Muscle layer of duodenum (tissue), 2 donors: ENCODE measurements at regions not wholly inside any gene's neighbourhood (a gene's known extent, or its start where the extent isn't known, plus 50 kb on each side); places are given as distances from the start of the nearest gene placed in this dataset.

Experiments
- H3K27ac ChIP-seq: one replicate; pipeline ENCODE4 v1.7.0; 2013; ENCODE audit warnings: mild to moderate bottlenecking, low read length
- H3K27me3 ChIP-seq: one replicate; pipeline ENCODE4 v1.7.0; 2013; ENCODE audit warnings: low read depth, mild to moderate bottlenecking, control low read depth, low read length
- H3K36me3 ChIP-seq, 2 donors: one replicate each; pipeline ENCODE4 v1.7.0; 2013; ENCODE audit warnings: low read length in 2 of 2, control low read depth in 1 of 2, mild to moderate bottlenecking in 1 of 2; ENCODE audit not compliant: insufficient read depth in 2 of 2, control insufficient read depth in 1 of 2
- H3K4me1 ChIP-seq, 2 donors: one replicate each; pipeline ENCODE4 v1.7.0; 2013; ENCODE audit warnings: low read length in 2 of 2, mild to moderate bottlenecking in 2 of 2, control low read depth in 1 of 2, moderate library complexity in 1 of 2; ENCODE audit not compliant: insufficient read depth in 2 of 2, control insufficient read depth in 1 of 2
- H3K4me3 ChIP-seq, 2 donors: one replicate each; pipeline ENCODE4 v1.7.0; 2013; ENCODE audit warnings: low read length in 2 of 2, low read depth in 1 of 2, mild to moderate bottlenecking in 1 of 2
- H3K9me3 ChIP-seq, 2 donors: one replicate each; pipeline ENCODE4 v1.7.0; 2013; ENCODE audit warnings: low read length in 2 of 2, control low read depth in 1 of 2, mild to moderate bottlenecking in 1 of 2; ENCODE audit not compliant: control insufficient read depth in 1 of 2
- donor health status: healthy.

GRCh38 chr4:143273160-143273917, 63.3 kb upstream of the GAB1 start:
- Histone ChIP-seq H3K9me3 (no peaks in the 10 kb centered on the region), H3K36me3 (no peaks in the 10 kb centered on the region), H3K4me1 (no peaks in the 10 kb centered on the region), H3K27me3 (no peaks in the 10 kb centered on the region), H3K4me3 (no peak overlapping the region), H3K27ac (no peak overlapping the region)

GRCh38 chr4:143280861-143281260, 55.8 kb upstream of the GAB1 start:
- H3K9me3 ChIP-seq: no peaks in the 10 kb centered on the region
- H3K4me3 ChIP-seq: no peak overlapping the region
- H3K27ac ChIP-seq: no peak overlapping the region
- H3K27me3 ChIP-seq: no peaks in the 10 kb centered on the region
- no peaks in the 10 kb centered on the region for H3K36me3 ChIP-seq
- peaks cover 0 to 14% of the 10 kb centered on the region in 2 donors for H3K4me1 ChIP-seq

DNA sequence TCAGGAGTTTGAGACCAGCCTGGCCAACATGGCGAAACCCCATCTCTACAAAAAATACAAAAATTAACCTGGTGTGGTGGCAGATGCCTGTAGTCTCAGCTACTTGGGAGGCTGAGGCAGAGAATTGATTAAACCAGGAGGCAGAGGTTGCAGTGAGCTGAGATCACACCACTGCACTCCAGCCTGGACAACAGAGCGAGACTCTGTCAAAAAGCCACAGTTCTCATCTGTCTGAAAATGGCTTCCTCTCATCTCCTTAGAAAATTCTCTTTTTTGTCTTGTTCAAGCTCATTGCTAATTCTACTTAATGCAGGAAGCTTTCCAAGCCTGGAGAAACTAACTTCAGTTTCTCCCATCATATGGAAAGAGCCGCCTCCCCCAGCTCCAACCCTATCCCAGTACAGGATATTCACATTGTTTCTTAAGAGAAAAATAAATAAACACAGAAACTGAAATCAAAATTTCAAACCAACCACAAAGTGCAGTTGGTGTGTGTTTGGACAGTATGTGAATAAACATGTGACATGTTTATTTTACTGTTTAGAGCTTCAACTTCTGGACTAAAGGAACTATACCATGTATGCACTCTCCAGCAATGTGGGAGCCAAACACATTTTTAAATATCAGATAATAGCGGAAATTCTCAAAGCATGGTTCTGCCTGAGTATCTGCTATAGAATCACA, 55.0 kb upstream of the GAB1 start:
- H3K27ac ChIP-seq: no peak overlapping the region

DNA sequence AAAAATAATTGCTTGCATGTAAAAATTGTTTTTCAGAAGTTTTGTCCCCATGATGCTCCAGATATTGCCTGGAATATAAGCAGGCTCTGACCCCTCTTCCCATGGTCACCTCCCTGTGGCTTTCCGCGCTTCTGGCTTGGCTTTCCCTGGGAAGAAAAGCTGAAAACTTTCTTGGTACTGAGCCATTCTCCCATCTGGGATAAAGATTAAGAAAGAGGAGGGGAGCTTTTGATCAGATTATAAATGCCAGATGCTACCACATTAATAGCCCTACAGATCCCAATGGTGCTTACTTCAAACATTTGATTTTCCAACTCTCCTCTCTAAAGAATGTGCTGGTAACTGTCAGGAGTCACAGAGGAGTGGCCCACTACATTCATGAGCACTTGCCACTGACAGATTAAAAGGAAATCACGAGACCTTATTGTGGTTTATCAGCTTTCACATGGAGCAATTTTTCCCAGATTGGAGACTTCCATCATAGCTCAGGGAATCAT, 54.4 kb upstream of the GAB1 start:
- Histone ChIP-seq H3K9me3 (no peaks in the 10 kb centered on the region), H3K36me3 (no peaks in the 10 kb centered on the region), H3K4me1 (peaks cover 0 to 22% of the 10 kb centered on the region in 2 donors), H3K27ac (no peak overlapping the region), H3K4me3 (no peak overlapping the region), H3K27me3 (no peaks in the 10 kb centered on the region)

More for the DNA sequence above, 55.0 kb upstream of the GAB1 start:
- Histone ChIP-seq H3K4me3 (no peak overlapping the region), H3K9me3 (no peaks in the 10 kb centered on the region), H3K4me1 (peaks cover 0 to 19% of the 10 kb centered on the region in 2 donors), H3K27me3 (no peaks in the 10 kb centered on the region), H3K36me3 (no peaks in the 10 kb centered on the region)

- H3K9me3 ChIP-seq: no peaks in the 10 kb centered on the region
- H3K27me3 ChIP-seq: no peaks in the 10 kb centered on the region
- H3K27ac ChIP-seq: peak overlapping the region; percentile 81
- H3K4me1 ChIP-seq: peaks cover 0 to 28% of the 10 kb centered on the region in 2 donors
- H3K36me3 ChIP-seq: no peaks in the 10 kb centered on the region
- H3K4me3 ChIP-seq: peak overlapping the region in 1 of 2 donors; percentile 0
Measured at GRCh38 chr4:143285696-143286437, 50.8 kb upstream of the GAB1 start.

GRCh38 chr4:143286701-143287571, 49.7 kb upstream of the GAB1 start:
- Histone ChIP-seq H3K27ac (peak overlapping the region; percentile 81), H3K9me3 (no peaks in the 10 kb centered on the region), H3K4me3 (peak overlapping the region in 1 of 2 donors; percentile 0), H3K27me3 (no peaks in the 10 kb centered on the region), H3K4me1 (peaks cover 0 to 31% of the 10 kb centered on the region in 2 donors), H3K36me3 (no peaks in the 10 kb centered on the region)
